Esophagus muscularis mucosa (tissue), 4 donors: ENCODE measurements at regions not wholly inside any gene's neighbourhood (a gene's known extent, or its start where the extent isn't known, plus 50 kb on each side); places are given as distances from the start of the nearest gene placed in this dataset.
"Not testable (repeated sequence)": the region's sequence is repeated elsewhere in the genome, so short reads cannot be mapped to it uniquely, and the experiment has no call there.

Experiments
- DNase-seq: peaks from one replicate; pipeline ENCODE4 v3.0.0-alpha.2; 2017; ENCODE audit errors: extremely low spot score
- H3K27ac ChIP-seq, 4 donors: fragments of 200-600 bp; sonication (generic); replicated peaks in 1 of 4; 1 replicate in 3 of 4; 2 replicates in 1 of 4; pipeline ENCODE4 v1.5.1; 2016 to 2019; ENCODE audit warnings: mild to moderate bottlenecking in 1 of 4
- H3K27me3 ChIP-seq, 4 donors: fragments of 200-600 bp; sonication (generic); one replicate each; pipeline versions ENCODE4 v1.5.1 to v1.6.0; 2016 to 2019
- H3K36me3 ChIP-seq, 4 donors: fragments of 200-600 bp; sonication (generic); one replicate each; pipeline ENCODE4 v1.5.1; 2016 to 2019
- H3K4me1 ChIP-seq, 4 donors: fragments of 200-600 bp; sonication (generic); one replicate each; pipeline ENCODE4 v1.5.1; 2016 to 2019
- H3K4me3 ChIP-seq, 4 donors: fragments of 200-600 bp; sonication (generic); 1 replicate in 2 of 4; 2 replicates in 2 of 4; pipeline ENCODE4 v1.5.1; 2016 to 2019; ENCODE audit warnings: mild to moderate bottlenecking in 4 of 4, moderate library complexity in 1 of 4
- H3K9me3 ChIP-seq, 4 donors: fragments of 200-600 bp; sonication (generic); 1 replicate in 3 of 4; 2 replicates in 1 of 4; pipeline ENCODE4 v1.5.1; 2016 to 2019
- EP300 ChIP-seq: sonication (generic); formaldehyde crosslinking; IDR thresholded peaks from one replicate; pipeline ENCODE4 v1.6.1; 2017; ENCODE audit warnings: antibody characterized with exemption
- POLR2A ChIP-seq: fragments of 450-650 bp; IDR thresholded peaks from one replicate; pipeline ENCODE4 v1.6.1; 2017; ENCODE audit warnings: antibody characterized with exemption, moderate library complexity, mild to moderate bottlenecking, low read depth
- POLR2AphosphoS5 ChIP-seq, 2 donors: sonication (generic); formaldehyde crosslinking; IDR thresholded peaks; one replicate each; pipeline ENCODE4 v1.6.1; 2017; ENCODE audit warnings: antibody characterized with exemption in 2 of 2
- whole genome bisulfite sequencing: methylation state at CpG from one replicate; pipeline ENCODE4 v1.1.5; 2018; 5-methylcytosine and 5-hydroxymethylcytosine counted together
- intact Hi-C: fragments of 100-400 bp; cut with DNase I; formaldehyde crosslinking; loops from one replicate; pipeline ENCODE4 v1.15.1; 2023
- TF ChIP-seq, protein P1 (sequence below), 3 experiments: fragments of 200-600 bp in 2 of 3; fragments of 450-650 bp in 1 of 3; sonication (generic) in 2 of 3; IDR thresholded peaks; one replicate each; pipeline ENCODE4 v1.5.1; 2017 to 2019; ENCODE audit warnings: antibody characterized with exemption in 3 of 3, mild to moderate bottlenecking in 2 of 3, moderate library complexity in 1 of 3

DNA sequence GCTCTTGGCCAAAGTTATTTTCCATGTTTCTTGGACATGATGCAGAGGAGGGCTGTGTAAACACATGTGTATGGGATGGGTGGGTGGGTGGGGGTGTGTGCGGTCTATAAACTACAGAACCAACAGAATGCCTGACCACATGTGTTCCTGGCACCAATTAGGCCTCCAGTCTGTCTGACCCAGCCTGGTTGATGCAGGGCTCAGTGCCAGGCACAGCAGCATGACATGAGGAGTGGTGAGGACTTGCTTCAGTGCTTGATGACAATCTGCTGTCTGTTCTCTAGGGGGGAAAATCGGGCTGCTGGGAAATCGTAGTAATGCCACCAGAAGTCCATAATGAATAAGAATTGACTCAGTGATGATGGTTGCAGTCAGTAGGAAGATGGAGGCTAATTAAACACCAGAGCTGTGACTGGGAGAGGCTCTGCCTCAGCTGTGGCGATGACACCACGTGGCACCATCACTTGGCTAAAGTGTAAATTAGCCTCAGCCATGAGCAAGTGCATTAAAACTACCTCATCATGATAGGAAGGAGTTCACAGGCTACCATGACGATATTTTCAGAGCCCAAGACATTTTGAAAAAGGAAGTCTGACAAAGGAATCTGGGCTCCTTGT, 260.1 kb upstream of the PODXL start:
- H3K27me3 ChIP-seq, result no peaks in the 10 kb centered on the region
- no peak overlapping the region for H3K4me3 ChIP-seq
- H3K36me3 ChIP-seq, result no peaks in the 10 kb centered on the region
- no peak for DNase-seq
- no peaks in the 10 kb centered on the region for H3K9me3 ChIP-seq
- no peak overlapping the region for H3K27ac ChIP-seq
- WGBS, result 78% methylated on average over 6 of the region's 6 CpGs
- H3K4me1 ChIP-seq, result no peaks in the 10 kb centered on the region
- intact Hi-C loops, result no loop called here
- TF ChIP-seq EP300 (no peak), POLR2AphosphoS5 (IDR thresholded peaks at IDR 0.05) (no peak)

DNA sequence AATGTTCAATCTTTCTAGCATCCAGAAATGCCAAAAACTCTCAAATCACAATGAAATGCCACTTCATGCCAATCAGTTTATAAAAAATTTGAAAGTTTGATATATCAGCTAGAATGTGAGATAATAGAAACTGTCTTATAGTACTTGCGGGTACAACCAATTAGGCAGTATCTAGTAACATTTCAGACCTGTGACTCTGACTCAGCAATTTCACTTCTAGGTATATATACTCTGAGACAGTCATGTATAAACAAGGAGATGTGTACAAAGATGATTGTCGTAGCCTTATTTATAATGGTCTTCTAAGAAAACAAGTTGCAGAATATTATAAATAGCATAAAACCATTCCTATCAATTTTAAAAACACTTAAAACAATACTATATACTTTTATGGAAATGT, 252.3 kb upstream of the PODXL start:
- H3K36me3 ChIP-seq, result no peaks in the 10 kb centered on the region
- no peak overlapping the region for H3K4me3 ChIP-seq
- WGBS, result 89% methylated on average over 2 of the region's 2 CpGs
- no peaks in the 10 kb centered on the region for H3K27me3 ChIP-seq
- no peak for DNase-seq
- H3K27ac ChIP-seq, result no peak overlapping the region
- no peak for TF ChIP-seq EP300
- TF ChIP-seq POLR2AphosphoS5 (IDR thresholded peaks at IDR 0.05), result no peak
- no peak for TF ChIP-seq POLR2A
- TF ChIP-seq, protein P1, sequence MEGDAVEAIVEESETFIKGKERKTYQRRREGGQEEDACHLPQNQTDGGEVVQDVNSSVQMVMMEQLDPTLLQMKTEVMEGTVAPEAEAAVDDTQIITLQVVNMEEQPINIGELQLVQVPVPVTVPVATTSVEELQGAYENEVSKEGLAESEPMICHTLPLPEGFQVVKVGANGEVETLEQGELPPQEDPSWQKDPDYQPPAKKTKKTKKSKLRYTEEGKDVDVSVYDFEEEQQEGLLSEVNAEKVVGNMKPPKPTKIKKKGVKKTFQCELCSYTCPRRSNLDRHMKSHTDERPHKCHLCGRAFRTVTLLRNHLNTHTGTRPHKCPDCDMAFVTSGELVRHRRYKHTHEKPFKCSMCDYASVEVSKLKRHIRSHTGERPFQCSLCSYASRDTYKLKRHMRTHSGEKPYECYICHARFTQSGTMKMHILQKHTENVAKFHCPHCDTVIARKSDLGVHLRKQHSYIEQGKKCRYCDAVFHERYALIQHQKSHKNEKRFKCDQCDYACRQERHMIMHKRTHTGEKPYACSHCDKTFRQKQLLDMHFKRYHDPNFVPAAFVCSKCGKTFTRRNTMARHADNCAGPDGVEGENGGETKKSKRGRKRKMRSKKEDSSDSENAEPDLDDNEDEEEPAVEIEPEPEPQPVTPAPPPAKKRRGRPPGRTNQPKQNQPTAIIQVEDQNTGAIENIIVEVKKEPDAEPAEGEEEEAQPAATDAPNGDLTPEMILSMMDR (IDR thresholded peaks at IDR 0.05), result no peak
- no peaks in the 10 kb centered on the region for H3K9me3 ChIP-seq
- H3K4me1 ChIP-seq, result no peaks in the 10 kb centered on the region
- intact Hi-C loops, result no loop called here

DNA sequence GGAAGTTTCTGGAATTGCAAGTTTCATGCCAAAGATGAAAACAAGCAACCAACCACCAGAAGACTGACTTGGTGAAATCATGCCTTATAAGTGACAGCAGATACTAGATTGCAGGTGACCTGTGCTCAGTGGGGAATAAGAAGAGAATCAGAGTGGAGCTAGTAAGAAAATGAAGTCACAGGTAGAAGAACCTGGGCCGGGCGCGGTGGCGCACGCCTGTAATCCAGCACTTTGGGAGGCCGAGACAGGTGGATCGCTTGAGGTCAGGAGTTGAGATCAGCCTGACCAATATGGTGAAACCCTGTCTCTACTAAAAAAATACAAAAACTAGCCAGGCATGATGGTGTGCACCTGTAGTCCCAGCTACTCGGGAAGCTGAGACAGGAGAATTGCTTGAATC, 251.7 kb upstream of the PODXL start:
- intact Hi-C loops, H3K4me1 ChIP-seq, H3K27me3 ChIP-seq, H3K27ac ChIP-seq, H3K9me3 ChIP-seq, H3K36me3 ChIP-seq, DNase-seq, H3K4me3 ChIP-seq: not testable (repeated sequence)
- WGBS, result 82% methylated on average over 8 of the region's 8 CpGs

DNA sequence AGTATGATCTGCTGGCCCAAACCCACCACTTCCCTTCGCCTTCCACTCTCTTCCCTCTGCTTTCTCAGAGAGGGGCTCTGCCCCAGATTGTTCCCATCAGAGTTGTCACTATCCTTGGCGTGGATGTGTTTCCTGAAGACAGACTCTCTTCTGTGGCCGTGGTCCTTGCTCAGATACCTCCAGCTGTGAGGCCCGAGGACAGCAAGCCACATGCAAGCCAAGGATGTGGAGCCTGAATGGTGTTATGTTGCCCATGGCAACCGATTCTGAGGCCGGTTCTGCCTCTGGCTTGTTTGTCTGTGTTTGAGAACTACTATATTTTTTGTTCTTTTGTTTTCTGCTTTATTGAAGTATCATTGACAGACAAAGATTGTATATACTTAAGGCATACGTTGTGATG, 247.4 kb upstream of the PODXL start:
- Histone ChIP-seq H3K27ac (no peak overlapping the region), H3K4me3 (no peak overlapping the region), H3K27me3 (no peaks in the 10 kb centered on the region), H3K9me3 (no peaks in the 10 kb centered on the region), H3K36me3 (no peaks in the 10 kb centered on the region), H3K4me1 (no peaks in the 10 kb centered on the region)
- intact Hi-C loops, result no loop called here
- TF ChIP-seq, protein P1 (IDR thresholded peaks at IDR 0.05), result no peak
- TF ChIP-seq EP300 (no peak), POLR2A (no peak)
- DNase-seq, result no peak
- 63% methylated on average over 7 of the region's 7 CpGs for WGBS

DNA sequence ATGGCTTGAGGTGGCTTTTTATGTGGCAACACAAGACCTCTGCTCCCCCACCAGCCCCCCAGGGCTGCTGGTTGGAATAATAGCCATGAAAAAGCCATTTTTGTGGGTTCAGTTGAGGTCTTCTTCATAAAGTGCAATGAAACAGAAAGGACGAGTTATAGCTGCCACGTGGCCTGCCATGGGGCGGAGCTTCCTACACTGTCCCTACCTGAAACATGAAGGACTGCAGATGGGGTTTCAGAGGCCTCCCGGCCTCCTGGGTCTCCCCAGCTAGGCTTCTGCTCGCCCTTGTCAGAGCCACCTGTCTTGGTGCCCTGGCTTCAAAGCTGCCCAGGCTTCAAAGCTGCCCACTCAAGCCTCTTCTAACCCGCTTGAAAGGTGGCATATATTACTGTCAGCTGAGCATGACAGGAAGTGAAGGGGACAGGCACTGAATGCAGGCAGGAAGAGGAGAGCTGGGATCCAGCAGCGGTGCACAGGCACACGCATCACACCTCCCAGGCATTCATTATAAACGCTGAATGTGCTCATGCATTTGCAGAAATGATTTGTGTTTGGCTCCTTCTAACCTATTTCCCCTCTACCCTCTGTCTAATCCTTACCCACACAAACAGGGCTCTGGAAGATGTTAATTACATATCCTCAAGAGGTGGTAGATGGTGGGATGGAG, 245.9 kb upstream of the PODXL start:
- Histone ChIP-seq H3K27ac (no peak overlapping the region), H3K9me3 (no peaks in the 10 kb centered on the region), H3K27me3 (no peaks in the 10 kb centered on the region), H3K36me3 (no peaks in the 10 kb centered on the region), H3K4me1 (no peaks in the 10 kb centered on the region), H3K4me3 (no peak overlapping the region)
- WGBS, result 86% methylated on average over 7 of the region's 9 CpGs
- no peak for TF ChIP-seq POLR2A
- TF ChIP-seq, protein P1 (IDR thresholded peaks at IDR 0.05), result no peak
- TF ChIP-seq POLR2AphosphoS5 (IDR thresholded peaks at IDR 0.05), result no peak
- no peak for TF ChIP-seq EP300
- intact Hi-C loops, result no loop called here
- no peak for DNase-seq

DNA sequence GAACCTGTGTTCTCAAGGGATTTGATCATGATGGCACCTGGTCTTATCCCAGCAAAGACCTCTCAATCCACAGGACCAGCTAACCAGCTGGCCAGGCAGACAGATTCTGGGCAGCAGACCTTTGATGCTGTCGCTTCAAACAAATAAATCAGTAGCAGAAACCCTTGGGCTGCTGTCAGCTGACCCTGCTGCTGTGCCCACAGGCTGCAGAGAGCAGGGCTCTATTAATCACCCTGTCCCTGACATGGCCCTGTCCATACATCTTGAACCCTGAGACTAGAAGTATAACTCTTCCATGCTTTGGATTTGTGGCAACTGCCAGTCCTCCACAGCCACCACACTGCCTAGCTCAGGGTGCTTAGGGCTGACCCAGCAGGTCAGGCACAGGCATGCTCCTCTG, 244.1 kb upstream of the PODXL start:
- no peaks in the 10 kb centered on the region for H3K27me3 ChIP-seq
- H3K9me3 ChIP-seq, result no peaks in the 10 kb centered on the region
- DNase-seq, result no peak
- no peak overlapping the region for H3K27ac ChIP-seq
- intact Hi-C loops, result no loop called here
- H3K4me3 ChIP-seq, result no peak overlapping the region
- no peak for TF ChIP-seq EP300
- TF ChIP-seq, protein P1 (IDR thresholded peaks at IDR 0.05), result no peak
- no peak for TF ChIP-seq POLR2A
- no peak for TF ChIP-seq POLR2AphosphoS5 (IDR thresholded peaks at IDR 0.05)
- no peaks in the 10 kb centered on the region for H3K36me3 ChIP-seq
- 20% methylated on average over 1 of the region's 1 CpG for WGBS
- H3K4me1 ChIP-seq, result no peaks in the 10 kb centered on the region
